ENCODE measurements at regions not wholly inside any gene's neighbourhood (a gene's known extent, or its start where the extent isn't known, plus 50 kb on each side); places are given as distances from the start of the nearest gene placed in this dataset.

DNA sequence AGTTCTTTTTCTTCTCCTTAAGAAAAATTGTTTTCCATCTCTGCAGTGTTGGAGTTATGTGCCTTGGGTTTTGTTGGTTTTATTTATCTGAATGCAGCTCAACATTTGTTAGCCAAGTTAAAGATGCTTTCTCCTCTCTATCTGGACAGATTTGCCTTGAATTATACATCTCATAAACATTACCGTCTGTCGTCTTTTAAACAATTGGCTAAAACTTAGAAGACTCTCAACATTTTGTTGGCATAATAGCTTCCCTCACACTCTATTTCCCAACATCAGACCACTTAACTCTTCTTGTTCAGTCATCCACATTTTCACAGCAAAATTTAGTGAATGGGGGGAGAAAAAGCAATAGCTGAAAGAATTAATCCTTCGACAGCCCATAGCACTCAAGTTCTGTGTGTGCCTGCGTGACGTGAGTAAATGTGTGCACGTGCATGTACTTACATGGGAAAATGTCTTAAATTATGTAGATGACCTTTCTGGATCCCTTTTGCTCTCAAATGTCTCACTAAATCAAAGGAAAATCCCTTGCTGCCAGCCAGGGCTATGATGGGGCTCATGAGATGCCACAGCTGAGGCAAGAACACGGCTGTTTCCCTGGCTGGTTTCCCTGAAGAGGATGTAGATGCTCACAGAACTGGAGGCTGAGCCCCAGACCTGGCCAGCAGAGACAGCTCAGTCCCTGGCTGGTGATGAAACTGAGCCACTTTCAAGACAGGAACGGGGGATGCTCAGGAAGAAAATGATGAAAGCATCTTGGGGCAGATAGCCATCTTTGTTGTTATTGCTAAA lies 382.2 kb downstream of the FBXW7 start:
- Histone ChIP-seq H3K9me2 (replicated peaks; ENCODE audit: low read depth, low read length) (no peaks in the 10 kb centered on the region), H3K9me3 (ENCODE audit: insufficient read depth, low read depth, low read length) (no peaks in the 10 kb centered on the region), H3K4me2 (ENCODE audit: low read depth, low read length, poor library complexity, severe bottlenecking) (no peak overlapping the region), H4K20me1 (ENCODE audit: insufficient read depth, low read length, poor library complexity, severe bottlenecking) (no peaks in the 10 kb centered on the region), H3K79me2 (ENCODE audit: insufficient read depth, low read length) (no peaks in the 10 kb centered on the region), H2AFZ (ENCODE audit: low read length) (no peak overlapping the region), H3K4me3 (ENCODE audit: low read length, poor library complexity, severe bottlenecking) (no peak overlapping the region), H3F3A (ENCODE audit: low read depth) (no peaks in the 10 kb centered on the region), H3K4me1 (ENCODE audit: insufficient read depth, low read length, poor library complexity, severe bottlenecking) (peaks cover 3% of the 10 kb centered on the region), H3K9ac (ENCODE audit: low read depth, low read length, poor library complexity, severe bottlenecking) (no peak overlapping the region), H3K36me3 (ENCODE audit: insufficient read depth, low read length) (no peaks in the 10 kb centered on the region), H3K27me3 (ENCODE audit: insufficient read depth, low read length, poor library complexity, severe bottlenecking) (no peaks in the 10 kb centered on the region)
- no peak for TF ChIP-seq EZH2phosphoT487 (IDR thresholded peaks at IDR 0.05; ENCODE audit: borderline replicate concordance)
- TF ChIP-seq, protein P1, sequence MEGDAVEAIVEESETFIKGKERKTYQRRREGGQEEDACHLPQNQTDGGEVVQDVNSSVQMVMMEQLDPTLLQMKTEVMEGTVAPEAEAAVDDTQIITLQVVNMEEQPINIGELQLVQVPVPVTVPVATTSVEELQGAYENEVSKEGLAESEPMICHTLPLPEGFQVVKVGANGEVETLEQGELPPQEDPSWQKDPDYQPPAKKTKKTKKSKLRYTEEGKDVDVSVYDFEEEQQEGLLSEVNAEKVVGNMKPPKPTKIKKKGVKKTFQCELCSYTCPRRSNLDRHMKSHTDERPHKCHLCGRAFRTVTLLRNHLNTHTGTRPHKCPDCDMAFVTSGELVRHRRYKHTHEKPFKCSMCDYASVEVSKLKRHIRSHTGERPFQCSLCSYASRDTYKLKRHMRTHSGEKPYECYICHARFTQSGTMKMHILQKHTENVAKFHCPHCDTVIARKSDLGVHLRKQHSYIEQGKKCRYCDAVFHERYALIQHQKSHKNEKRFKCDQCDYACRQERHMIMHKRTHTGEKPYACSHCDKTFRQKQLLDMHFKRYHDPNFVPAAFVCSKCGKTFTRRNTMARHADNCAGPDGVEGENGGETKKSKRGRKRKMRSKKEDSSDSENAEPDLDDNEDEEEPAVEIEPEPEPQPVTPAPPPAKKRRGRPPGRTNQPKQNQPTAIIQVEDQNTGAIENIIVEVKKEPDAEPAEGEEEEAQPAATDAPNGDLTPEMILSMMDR (conservative IDR thresholded peaks at IDR 0.05; ENCODE audit: low read length) = no peak

DNA sequence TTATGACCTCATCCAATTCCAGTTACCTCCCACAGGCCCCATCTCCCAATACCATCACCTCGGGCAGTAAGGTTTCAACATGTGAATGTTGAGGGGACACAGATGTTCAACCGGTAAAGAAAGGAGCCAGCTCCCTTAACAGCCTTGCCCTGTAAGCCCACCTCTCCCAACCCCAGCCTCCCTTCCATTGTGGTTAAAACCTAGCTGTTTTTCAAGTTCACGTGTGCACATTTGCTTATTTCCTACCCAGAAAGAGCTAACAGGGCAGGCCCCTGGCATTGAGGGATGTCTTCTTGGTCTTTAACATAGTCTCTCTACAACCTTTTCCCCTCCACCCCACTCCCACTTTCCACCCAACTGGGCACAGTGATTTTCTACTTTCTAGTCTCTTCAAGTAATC lies 385.7 kb downstream of the FBXW7 start:
- no peak for TF ChIP-seq EZH2phosphoT487 (IDR thresholded peaks at IDR 0.05; ENCODE audit: borderline replicate concordance)
- TF ChIP-seq, protein P1 (conservative IDR thresholded peaks at IDR 0.05; ENCODE audit: low read length) = no peak
- Histone ChIP-seq H3K9me3 (ENCODE audit: insufficient read depth, low read depth, low read length) (peaks cover 17% of the 10 kb centered on the region), H3K4me3 (ENCODE audit: low read length, poor library complexity, severe bottlenecking) (no peak overlapping the region), H3F3A (ENCODE audit: low read depth) (no peaks in the 10 kb centered on the region), H3K79me2 (ENCODE audit: insufficient read depth, low read length) (no peaks in the 10 kb centered on the region), H3K36me3 (ENCODE audit: insufficient read depth, low read length) (no peaks in the 10 kb centered on the region), H3K4me1 (ENCODE audit: insufficient read depth, low read length, poor library complexity, severe bottlenecking) (no peaks in the 10 kb centered on the region), H3K9ac (ENCODE audit: low read depth, low read length, poor library complexity, severe bottlenecking) (no peak overlapping the region), H3K27me3 (ENCODE audit: insufficient read depth, low read length, poor library complexity, severe bottlenecking) (no peaks in the 10 kb centered on the region), H2AFZ (ENCODE audit: low read length) (no peak overlapping the region), H3K4me2 (ENCODE audit: low read depth, low read length, poor library complexity, severe bottlenecking) (no peak overlapping the region), H3K9me2 (replicated peaks; ENCODE audit: low read depth, low read length) (no peaks in the 10 kb centered on the region), H4K20me1 (ENCODE audit: insufficient read depth, low read length, poor library complexity, severe bottlenecking) (no peaks in the 10 kb centered on the region)

DNA sequence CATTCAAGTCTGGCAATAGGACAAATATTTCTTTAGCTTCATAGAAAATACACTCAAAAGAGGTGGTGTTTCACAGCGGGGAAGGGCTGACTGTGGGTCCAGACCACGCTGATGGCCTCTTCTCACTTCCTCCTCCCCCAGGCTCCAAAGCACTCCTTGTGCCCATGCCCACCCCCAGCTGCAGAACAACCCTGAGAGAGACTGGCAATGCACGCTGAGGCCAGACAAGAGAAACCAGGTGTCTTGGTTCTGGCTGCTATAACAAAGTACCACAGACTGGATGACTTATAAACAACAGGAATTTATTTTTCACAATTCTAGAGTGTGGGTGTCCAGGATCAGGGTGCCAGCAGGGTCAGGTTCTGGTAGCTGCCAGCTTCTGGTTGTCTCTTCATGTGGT lies 386.1 kb downstream of the FBXW7 start:
- no peaks in the 10 kb centered on the region for H3K79me2 ChIP-seq (ENCODE audit: insufficient read depth, low read length)
- no peaks in the 10 kb centered on the region for H3K36me3 ChIP-seq (ENCODE audit: insufficient read depth, low read length)
- no peaks in the 10 kb centered on the region for H3K9me2 ChIP-seq (replicated peaks; ENCODE audit: low read depth, low read length)
- H3K4me1 ChIP-seq (ENCODE audit: insufficient read depth, low read length, poor library complexity, severe bottlenecking) = no peaks in the 10 kb centered on the region
- H2AFZ ChIP-seq (ENCODE audit: low read length) = no peak overlapping the region
- no peak overlapping the region for H3K4me2 ChIP-seq (ENCODE audit: low read depth, low read length, poor library complexity, severe bottlenecking)
- H3K4me3 ChIP-seq (ENCODE audit: low read length, poor library complexity, severe bottlenecking) = no peak overlapping the region
- H3F3A ChIP-seq (ENCODE audit: low read depth) = no peaks in the 10 kb centered on the region
- no peak overlapping the region for H3K9ac ChIP-seq (ENCODE audit: low read depth, low read length, poor library complexity, severe bottlenecking)
- H4K20me1 ChIP-seq (ENCODE audit: insufficient read depth, low read length, poor library complexity, severe bottlenecking) = no peaks in the 10 kb centered on the region
- TF ChIP-seq, protein P1 (conservative IDR thresholded peaks at IDR 0.05; ENCODE audit: low read length) = no peak
- TF ChIP-seq EZH2phosphoT487 (IDR thresholded peaks at IDR 0.05; ENCODE audit: borderline replicate concordance) = no peak
- H3K9me3 ChIP-seq (ENCODE audit: insufficient read depth, low read depth, low read length) = peaks cover 17% of the 10 kb centered on the region
- no peaks in the 10 kb centered on the region for H3K27me3 ChIP-seq (ENCODE audit: insufficient read depth, low read length, poor library complexity, severe bottlenecking)

All from Loucy (cell line).